ENCODE measurements at regions not wholly inside any gene's neighbourhood (a gene's known extent, or its start where the extent isn't known, plus 50 kb on each side); places are given as distances from the start of the nearest gene placed in this dataset.
A peak's percentile ranks its signal among the peaks of the same experiment; 100 is the strongest.
"Not testable (repeated sequence)": the region's sequence is repeated elsewhere in the genome, so short reads cannot be mapped to it uniquely, and the experiment has no call there.

DNA sequence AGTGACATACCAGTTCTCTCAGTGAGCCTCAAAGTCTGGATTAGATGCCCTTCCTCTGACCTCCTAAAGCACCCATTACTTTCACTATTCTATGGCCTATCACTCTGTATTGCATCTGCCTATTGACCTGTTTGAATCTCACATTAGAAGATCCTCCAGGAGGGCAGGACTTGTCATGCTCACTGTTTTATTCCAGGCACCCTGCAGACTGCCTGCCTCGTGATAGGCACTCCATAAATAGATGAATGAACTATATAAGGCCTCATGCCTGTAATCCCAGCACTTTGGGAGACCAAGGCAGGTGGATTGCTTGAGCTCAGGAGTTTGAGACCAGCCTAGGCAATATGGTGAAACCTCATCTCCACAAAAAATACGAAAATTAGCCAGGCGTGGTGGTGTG lies 160.1 kb upstream of the CADM1 start:
- no peak for DNase-seq (ENCODE audit: low spot score)

DNA sequence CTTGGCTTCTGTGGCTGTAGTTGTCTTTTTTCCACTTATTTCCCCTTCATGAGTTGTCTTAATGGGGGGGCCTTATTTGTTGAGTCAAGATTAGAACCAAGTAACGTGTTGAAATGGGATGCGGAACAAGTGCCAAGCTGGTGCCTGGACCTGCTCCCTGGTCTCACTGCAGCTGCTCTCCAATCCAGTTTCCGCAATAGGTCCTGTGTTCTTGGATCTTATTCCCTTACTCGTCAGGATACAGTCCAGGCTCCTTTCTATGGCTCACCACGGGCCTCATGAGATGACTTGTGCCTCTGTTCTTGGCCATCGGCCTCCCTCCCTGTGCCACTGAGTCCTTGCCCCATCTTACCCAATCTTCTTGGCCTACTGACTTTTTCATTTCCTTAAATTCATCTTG lies 159.6 kb upstream of the CADM1 start:
- peak; percentile 30 for DNase-seq (ENCODE audit: low spot score)

DNA sequence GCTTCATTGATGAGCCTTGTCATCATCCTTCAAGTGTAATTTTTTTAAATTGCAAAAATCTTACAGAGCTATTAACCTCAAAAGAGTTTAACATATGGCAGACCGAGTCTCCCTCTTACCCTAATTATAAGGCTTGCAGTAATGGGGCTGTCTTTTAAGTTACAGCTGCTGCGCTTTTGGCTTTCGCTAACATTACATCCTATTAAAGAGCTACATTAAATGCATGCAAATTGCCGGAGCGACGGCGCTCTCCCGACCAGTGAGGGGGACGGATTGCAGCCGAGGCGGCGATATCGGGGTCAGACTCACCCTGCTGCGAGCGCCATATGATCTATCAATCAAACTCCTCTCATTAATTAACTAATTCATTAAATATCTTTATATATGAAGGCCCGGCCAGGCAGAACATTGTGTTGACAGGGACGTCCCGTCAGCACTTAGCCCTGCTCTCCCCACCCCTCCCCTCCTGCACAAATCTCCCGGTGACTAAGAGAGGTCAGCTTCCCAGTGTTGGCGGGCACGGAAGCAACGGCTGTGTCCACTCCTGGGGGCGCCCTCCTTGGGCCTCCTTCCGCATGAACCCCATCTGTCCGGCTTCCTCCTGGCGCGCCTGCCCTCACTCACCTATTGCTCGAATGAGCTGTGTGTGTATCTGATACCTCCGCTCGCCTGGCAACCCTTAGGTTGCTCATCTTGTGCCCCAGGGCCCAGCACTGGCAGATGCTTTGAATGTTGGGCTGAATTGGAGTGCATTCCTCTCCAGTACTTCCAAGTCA lies 156.0 kb upstream of the CADM1 start:
- DNase-seq (ENCODE audit: low spot score): no peak

DNA sequence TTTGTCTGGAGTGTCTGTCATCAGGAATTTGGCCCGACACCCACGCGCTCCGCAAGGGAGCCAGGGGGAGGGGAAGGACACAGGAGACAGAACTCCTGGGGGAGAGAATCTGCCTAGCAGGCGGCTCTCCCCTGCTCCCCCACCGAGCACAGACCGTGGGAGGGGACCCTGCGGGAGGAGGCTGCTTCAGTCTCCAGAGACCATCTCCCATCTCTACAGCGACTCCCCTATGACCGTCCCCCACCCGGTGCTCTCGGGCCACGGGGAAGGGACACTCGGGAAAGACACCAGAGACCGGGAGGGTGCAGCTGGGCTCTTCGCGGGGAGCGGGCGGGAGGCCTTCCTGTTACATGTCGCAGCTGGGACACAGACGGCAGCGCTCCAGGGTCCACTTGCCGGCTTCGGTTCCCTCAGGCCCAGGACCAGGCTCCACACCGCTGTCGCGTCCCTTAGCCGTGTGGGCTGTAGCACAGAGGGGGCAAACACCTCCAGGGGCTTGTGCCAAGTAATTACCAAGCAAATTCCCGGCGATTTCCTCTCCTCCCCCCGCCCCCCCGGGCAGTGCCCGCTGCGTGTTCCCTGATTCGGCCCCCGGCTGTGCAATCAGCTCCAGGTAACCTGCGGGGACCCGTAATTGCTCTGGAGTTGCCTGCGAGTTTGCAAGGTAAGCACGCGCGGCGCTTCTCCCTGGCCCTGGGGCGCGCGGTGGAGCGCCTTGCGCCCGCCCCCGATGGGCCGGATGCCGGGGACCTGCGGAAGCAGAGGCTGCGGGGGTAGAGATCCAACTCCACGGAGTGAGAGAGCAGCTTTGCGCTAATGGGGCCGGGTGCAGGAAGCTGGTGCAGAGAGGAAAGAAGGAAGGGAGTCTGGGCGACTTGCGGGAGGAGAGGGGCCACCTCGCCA lies 155.1 kb upstream of the CADM1 start:
- no peak for DNase-seq (ENCODE audit: low spot score)

DNA sequence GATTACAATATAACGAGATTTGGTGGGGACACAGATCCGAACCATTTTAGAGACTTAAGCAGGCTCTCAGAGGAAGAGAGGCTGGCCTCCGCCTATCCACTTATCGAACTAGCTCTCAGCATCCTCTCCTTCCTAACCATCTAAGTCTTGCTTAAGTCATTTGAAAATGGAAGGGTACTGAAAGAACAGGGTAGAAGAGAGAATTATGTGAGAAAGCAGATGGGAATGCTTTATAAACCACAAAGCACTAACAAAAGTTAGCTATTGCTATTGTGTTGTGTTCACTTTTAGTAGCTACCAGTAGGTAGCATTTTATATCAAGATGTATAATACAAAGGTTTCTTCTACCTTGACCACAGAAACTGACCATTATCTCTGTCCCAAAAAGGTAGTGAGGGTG lies 153.4 kb upstream of the CADM1 start:
- DNase-seq (ENCODE audit: low spot score): no peak

DNA sequence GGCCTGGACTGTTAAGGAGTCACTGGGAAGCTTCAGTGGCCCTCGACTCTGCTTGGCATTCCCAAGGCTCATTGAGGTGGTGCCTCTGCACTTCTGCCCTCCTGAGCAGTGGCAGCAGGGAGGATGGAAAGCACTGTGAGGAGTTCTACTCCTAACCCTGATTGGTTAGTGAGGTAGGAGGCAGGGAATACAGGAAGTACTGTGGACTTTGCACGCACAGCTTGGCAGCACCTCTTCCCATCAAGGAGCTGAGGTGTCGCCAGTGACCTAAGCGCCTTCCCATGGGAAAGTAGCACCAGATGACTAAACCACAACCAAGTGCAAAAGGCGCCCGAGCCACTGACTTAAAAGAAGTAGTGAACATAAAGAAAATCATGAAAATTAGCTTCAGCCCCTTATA lies 152.5 kb upstream of the CADM1 start:
- no peak for DNase-seq (ENCODE audit: low spot score)

DNA sequence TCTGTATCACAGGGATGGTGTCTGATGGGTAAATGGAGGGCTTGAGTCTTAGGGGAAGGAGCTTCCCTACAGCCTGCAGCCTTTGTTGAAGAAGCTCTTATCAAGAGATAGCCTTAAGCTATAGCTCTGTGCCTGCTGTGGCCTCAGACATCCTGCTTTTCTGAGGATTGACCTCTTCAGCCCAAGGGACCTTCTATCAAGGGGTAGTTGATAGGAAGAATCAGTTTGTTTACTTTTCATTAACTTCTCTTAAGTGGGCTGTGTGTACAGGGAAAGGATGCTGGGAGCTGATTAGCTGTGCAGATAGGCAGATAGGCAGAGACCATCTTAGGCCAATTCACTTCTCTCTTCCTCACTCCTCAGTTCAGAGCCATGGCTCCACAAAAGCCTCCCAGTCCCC lies 151.8 kb upstream of the CADM1 start:
- DNase-seq (ENCODE audit: low spot score): no peak

DNA sequence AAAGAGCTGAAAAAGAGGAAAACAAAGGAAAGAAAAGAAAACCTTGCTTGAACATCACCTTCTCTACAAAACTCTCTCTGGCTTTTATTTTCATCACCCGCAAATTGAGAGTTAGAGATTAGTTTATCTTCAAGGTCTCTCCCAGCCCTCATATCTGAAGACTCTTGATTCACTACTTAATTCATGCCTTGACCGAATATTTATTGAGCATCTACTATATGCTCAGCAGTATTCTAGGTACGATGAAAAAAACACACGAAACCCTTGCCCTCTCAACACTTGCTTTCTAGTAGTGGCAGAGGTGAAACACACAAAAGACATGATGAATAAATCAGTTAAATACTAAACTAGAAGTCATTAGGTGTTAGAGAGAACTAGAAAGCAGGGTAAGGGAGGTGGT lies 150.6 kb upstream of the CADM1 start:
- DNase-seq (ENCODE audit: low spot score): no peak

DNA sequence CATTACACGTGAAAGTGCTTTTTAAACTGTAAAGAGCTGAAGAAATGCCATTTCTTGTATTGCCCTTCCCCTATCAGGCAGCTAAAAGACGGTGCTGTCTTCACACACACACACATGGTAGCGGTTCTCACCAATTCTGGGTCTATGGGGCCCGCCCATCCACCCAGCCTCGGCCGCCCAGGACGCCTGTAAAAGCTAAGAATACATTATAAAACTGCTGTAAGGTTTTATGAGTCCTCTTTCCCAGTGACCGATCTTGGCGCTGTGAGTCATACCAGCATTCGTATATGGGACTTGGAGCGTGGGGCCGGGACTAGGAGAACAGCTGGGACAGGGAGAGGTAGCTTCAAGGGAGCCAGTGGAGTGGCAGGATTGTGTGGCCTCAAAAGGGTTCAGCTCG lies 149.7 kb upstream of the CADM1 start:
- no peak for DNase-seq (ENCODE audit: low spot score)

DNA sequence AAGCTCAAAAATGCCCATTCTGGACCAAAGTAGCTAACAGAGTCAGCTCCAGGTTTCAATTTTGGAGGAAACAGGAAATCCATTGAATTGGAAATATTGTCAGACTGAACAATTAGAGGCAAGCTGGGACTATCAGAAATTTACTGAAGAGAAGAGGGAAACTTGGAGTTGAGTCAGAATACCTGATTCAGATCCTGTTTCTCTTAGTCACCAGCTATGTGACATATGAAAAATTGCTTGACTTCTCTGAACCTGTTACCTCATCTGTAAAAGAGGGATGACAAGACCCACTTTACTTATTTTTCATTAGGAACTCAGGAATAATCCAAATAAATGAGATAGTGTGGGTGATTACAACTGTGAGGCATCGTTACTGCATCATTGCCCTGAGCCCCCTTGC lies 148.9 kb upstream of the CADM1 start:
- no peak for DNase-seq (ENCODE audit: low spot score)

DNA sequence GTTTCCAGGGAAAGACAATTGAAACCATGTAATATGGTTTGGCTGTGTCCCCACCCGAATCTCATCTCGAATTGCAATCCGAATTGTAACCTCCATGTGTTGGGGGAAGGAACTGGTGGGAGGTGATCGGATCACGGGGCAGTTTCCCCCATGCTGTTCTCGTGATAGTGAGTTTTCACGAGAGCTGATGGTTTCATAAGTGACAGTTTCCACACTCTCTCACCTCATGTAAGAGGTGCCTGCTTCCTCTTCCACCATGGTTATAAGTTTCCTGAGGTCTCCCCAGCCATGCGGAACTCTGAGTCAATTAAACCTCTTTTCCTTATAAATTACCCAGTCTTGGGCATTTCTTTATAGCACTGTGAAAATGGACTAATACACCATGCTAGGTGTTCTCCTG lies 148.3 kb upstream of the CADM1 start:
- DNase-seq (ENCODE audit: low spot score): no peak

DNA sequence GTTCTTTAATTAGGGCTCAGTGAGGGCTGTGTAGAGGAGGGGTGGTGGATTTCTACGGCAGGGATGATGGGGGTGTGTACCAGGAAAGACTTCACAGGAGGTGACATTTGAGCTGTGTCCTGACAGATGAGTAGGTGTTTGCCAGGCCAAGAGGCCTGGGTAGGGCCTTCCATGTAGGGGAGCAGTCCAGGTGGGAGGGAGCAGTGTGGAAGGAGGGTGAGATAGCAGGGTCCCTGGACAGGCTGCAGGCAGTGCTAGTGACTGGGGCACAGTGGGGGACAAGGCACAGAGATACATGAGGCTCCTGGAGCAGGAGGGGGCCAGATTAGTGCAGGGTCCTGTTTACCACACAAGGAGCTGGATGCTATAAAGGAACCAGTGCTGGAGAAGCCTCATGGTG lies 147.9 kb upstream of the CADM1 start:
- no peak for DNase-seq (ENCODE audit: low spot score)

DNA sequence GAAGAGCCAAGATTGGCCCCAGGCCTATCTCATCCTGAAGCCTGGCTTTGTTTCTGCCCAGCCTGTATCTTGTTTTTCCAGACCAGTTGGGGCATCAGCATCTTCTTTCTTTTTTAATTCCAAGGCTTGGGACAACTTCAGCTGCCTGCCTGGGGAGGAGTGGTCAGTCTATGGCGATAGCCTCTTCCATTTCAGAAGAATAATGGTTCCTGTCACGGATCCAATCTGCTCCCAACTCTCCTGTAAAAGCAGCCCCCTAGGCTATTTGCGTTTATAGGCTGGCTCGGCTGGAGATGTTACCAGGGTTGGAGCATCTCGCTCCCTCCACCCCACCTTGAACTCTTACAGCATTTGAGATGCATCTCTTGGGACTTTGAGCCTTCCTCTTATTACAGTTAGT lies 145.2 kb upstream of the CADM1 start:
- DNase-seq (ENCODE audit: low spot score): no peak

DNA sequence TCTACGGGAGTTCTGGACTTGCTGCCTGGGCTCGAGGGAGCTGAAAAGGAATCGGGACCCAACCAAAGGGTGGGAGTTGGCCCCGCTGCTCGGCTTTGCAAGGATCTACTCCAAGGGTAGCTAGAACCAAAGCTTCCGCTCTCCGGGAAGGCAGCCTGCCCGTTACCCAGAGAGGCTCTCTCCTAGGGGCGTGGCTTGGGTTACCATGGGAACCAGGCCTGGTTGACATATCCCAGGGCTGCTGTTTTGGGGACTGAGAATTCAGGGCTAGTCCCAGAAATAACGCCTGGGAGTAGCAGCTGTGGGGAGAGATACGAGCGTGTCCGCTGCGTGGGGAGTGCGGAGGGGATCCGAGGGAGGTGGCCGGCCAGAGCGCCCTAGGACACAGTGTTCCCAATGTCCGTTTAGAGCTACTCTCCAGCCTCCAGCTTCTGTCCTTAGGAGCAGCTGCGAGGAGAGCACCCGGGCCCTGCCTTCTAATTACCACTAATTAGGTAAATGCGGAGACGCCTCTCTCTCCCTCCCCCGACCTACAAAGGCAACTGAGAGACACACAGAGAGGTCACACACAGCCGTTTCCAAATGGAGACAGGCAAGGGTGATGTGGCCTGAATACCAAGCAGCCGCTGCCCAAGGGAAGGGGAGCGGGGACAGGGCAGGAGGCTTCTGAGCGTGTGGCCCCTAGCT lies 141.6 kb upstream of the CADM1 start:
- peak; percentile 60 for DNase-seq (ENCODE audit: low spot score)

DNA sequence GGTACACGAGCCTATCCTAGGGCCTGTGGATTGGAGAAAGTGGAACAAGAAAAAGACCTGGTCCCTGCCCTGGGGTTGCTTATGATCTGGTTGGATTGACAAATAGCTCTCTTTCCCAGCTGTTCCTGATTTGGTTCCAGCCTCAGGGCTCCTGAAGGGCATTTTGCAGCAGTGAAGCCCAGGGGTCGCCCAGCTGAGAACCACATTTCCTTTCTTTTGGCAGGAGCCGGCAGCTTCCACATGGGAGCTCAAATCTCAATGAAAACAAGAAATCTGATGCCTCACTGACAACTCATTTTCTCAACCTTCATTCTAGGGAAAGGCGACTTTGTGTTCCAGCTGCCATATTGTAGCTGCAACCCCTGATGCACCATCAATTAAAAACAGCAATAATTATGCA lies 140.6 kb upstream of the CADM1 start:
- DNase-seq (ENCODE audit: low spot score): no peak

DNA sequence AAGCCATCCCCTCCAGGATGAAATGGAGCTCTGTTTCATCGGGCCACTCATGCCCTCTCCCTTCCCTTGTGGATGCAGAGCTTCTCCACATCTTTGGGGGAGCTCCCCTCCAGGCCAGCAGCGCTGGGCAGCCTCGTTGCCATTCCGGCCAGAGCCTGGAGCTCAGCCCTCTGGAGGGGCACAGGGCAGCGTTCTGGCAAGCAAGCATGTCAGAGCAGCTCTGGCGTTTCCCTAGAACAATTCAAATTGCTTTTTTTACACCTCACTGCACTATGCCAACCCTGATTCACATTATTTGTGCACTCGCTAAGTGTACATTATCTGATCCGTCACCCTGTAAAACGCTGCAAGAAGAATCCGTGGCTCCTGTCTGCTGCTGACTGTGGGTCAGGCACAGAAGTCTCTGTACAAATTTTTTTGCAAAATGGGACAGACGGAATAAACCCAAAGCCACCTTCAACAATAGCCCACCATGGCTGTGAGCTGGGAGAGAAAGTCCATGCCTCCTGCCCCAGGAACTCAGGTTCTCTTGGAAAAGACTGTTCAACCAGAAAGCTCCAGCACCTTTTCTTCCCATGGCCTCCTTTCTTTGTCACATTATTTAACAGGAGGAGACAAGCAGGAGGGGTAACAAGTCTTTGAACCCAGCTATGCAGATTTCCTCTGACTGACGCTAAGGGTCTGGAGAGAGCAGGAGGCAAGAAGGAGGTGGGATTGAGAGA lies 139.5 kb upstream of the CADM1 start:
- DNase-seq (ENCODE audit: low spot score): no peak

DNA sequence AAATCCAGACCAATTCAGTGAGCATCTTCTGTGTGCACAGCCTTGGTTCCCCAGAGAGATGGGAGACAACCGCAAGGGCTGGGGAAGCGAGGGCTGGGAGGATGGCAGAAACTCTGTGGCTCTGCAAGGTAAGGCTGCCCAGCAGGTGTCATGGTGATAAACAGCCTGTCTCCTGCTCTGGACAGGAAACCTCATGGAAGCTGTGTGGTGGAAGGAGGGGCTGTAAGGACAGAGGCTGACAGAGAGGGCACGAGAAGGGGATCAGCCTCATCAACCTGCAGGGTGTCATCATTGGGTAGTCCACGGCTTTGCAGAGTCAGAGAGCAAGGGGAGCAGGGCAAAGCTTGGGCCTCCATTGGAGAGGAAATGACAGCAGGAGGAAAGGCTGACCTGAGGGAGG lies 138.4 kb upstream of the CADM1 start:
- no peak for DNase-seq (ENCODE audit: low spot score)

DNA sequence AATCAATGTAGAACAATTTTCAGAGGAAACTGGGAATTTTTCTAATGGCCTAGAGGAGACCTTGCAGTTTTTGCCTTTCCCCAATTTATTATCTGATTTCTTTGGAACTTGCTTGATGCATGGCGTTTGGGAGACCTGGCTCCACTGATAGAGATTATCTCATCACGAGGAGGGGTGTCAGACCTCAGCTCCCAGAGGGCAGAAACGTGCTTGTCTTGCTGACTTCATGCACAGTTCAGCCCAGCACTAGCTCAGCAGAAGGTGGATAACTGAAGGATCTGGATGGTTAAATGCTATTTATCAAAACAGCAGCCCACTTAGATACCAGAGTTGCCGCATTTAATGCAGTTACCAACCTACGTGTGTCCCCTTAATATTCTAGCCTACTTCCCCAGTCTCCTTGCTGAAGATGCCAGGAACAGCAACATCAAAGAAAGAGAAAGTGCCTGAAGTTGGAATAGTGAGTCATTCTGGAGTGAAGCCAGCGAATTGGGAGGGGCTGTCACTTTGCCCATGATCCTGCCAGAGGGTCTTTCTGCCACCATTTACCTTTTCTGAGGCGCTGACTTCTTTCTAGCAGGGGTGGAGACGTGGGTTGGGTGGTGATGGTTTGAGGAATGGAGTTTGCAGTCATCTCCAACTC lies 133.5 kb upstream of the CADM1 start:
- no peak for DNase-seq (ENCODE audit: low spot score)

DNA sequence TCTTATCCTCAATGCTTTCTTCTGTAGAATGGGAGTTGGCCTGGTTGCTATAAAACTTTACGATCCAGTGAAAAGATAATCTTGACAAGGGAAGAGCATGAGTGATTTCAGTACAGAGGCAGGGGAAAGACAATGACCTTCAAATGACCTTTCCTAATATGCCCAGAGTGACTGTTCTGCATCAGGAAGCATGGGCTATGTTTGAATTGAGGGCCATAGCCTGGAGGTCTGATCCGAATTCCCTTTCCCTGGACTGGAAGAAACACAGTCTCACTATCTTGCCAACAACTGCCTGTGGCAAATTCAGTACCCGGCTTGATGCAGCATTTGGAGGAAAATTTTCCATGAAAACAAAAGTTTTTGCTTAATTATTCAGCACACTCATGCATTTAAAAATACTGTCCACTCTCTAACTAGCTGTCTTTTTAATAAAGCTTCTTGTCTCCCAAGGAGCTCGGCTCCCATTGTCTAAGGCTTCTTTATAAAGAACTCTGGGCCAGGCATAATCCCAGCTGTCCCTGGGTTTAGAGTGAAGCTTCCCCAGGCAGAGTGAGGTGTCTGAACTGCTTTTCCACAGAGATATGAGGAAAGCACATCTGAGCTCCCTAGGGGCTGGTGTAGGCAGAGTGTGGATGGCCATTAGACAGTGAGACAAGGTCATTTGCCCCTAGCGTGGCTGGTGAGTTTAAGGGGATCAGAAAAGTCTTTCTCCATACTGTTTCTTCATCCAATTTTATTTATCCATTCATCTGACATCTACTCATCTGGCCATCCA lies 132.7 kb upstream of the CADM1 start:
- no peak for DNase-seq (ENCODE audit: low spot score)

DNA sequence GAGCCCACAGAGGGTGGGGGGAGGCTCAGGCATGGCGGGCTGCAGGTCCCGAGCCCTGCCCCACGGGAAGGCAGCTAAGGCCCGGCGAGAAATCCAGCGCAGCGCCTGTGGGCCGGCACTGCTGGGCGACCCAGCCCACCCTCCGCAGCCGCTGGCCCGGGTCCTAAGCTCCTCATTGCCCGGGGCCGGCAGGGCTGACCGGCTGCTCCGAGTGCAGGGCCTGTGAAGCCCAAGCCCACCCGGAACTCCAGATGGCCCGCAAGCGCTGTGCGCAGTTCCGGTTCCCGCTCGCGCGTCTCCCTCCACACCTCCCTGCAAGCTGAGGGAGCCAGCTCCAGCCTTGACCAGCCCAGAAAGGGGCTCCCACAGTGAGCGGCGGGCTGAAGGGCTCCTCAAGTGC lies 129.8 kb upstream of the CADM1 start:
- DNase-seq (ENCODE audit: low spot score): not testable (repeated sequence)

DNA sequence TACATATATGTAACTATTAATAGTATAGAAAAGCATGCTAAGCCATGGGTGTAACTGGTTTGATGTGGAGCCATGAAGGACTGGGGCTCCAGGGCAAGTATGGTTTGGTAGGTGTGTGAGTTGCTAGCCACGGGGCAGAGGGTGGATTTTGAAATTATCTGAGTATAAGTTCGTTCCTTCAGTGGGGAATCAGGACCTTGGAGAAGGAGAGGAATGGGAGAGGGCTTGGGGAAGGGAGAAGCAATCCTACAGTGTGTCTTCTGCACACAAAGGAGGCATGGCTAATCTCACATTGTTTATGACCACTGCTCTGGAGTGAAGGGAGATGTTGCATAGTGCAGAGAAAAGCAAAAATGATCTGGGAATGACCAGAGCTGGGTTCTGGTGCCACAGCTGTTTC lies 127.8 kb upstream of the CADM1 start:
- DNase-seq (ENCODE audit: low spot score): no peak

Measured in Ammon's horn (tissue), 1 donor.